GM18505 (cell line): ENCODE measurements at regions not wholly inside any gene's neighbourhood (a gene's known extent, or its start where the extent isn't known, plus 50 kb on each side); places are given as distances from the start of the nearest gene placed in this dataset.

ENCODE experiments used
- ATAC-seq: cut with Tn5 transposase; IDR thresholded peaks from one replicate; pipeline ENCODE4 v1.9.1; 2021; ENCODE audit not compliant: unreplicated experiment
- POLR2A ChIP-seq: IDR thresholded peaks from 4 replicates; pipeline ENCODE4 v1.6.1; 2011; ENCODE audit warnings: borderline replicate concordance; ENCODE audit not compliant: insufficient read depth, insufficient read length; ENCODE audit errors: extremely low read depth

- ATAC-seq: no peak
- no peak for TF ChIP-seq POLR2A
These were observed 711.1 kb downstream of the BRD1 start for GRCh38 chr22:49116486-49117120.

DNA sequence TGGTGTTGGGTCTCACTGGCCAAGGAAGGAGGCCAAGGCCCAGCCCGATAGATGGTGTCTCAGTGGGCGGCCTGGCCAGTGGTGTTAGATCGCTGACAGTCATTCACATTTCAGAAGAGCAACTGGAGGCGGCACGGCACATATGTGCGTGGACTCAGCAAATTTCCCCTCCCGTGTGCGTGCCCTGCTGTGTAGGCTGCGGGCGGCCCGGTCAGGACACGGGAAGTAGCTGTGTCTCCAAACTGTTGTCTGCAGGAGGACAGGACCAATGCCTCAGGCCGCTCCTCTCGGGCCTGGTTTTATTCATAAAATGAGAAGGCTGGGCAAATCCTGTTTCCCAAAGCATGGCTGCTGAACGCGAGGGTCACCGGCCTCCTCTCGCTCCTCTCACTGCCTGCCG lies 711.7 kb downstream of the BRD1 start:
- no peak for ATAC-seq

GRCh38 chr22:49115197-49115596 lies 712.5 kb downstream of the BRD1 start:
- ATAC-seq: no peak
- TF ChIP-seq POLR2A: no peak

More for the DNA sequence above, 711.7 kb downstream of the BRD1 start:
- TF ChIP-seq POLR2A: no peak

DNA sequence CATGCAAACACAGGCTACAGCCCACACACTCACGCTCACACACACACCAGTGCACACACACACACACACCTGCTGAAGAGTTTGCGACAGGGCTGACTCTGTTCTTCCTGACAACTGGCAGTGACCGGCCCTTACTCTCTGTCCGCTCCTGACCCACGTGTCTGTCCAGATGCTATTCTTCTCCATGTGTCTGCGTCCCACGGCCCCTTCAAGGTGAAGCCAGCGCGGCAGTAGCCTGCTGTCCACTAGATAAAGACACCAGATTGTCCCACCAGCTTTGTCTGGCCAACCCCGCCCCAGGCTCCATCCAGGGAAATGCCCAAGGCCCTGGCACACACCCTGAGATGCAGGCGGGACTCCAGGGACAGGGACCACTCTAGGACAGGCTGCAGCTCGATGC lies 713.9 kb downstream of the BRD1 start:
- no peak for ATAC-seq
- no peak for TF ChIP-seq POLR2A

DNA sequence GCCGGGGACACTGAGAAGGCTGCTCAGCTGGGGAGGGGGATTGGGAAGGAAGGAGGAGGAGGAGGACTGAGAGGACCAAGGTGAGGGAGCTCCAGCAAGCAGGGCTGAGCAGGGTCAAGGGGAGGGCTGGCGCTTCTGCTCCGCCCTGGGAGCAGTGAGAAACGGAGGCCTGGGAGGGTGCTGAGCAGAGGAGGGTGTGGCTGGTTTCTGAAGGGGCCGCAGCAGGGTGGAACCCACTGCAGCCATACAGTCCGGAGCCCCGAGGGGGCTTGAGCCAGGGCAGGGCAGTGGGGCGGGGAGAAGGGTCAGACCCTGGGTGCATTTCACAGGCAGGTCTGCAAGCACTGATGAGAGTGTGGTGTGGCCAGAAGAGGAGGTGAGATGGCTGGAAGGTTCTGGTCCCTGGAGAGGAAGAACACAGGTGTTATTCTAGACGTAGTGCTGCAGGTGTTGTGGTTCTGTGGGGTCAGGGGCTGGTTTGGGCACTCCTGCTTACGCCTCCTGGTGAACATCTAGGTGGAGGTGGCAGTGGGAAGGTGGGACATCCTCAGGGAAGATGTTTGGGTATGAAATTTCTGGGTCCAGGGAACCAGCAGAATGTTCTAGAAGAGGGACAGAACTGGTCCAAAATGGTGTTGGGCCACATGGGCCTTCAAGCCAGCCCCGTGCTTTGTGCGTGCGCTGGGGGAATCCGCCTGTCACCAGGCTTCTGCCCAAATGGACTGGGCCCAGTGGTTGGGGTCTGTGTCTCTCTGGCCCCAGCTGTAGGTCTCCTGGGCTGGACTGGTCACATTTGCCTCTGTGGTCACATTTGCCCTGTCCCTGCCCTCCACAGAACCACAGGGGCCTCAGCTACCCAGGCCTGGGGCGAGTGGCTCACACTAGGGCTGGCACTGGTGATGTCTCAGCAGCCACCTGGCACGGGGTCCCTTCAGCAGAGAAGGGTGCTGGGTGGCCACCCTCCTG lies 714.7 kb downstream of the BRD1 start:
- ATAC-seq: no peak

DNA sequence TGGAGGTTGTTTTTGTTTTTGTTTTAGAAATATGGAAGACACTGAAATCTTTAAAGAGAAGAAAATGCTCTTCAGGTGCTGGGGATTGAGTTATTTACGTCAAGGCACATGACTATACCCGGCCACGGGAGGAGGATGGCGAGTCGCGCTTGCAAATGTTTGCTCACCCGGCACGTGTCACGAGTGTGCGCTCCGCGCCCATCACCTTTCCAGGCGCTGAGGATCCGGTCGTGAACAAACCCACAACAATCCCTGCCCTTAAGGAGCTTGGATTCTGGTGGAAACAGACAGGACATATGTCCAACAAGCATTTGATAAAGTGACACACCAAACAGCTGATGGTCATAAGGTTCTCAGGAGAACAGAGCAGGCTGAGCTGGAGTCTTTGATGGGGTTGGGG lies 715.5 kb downstream of the BRD1 start:
- no peak for TF ChIP-seq POLR2A
- ATAC-seq: no peak

More for the DNA sequence above, 714.7 kb downstream of the BRD1 start:
- TF ChIP-seq POLR2A: no peak

GRCh38 chr22:49111085-49111484 lies 716.6 kb downstream of the BRD1 start:
- ATAC-seq: no peak
- no peak for TF ChIP-seq POLR2A

GRCh38 chr22:49108636-49109315 lies 718.9 kb downstream of the BRD1 start:
- TF ChIP-seq POLR2A: no peak
- ATAC-seq: no peak

GRCh38 chr22:49107961-49108530 lies 719.6 kb downstream of the BRD1 start:
- ATAC-seq: no peak
- no peak for TF ChIP-seq POLR2A

DNA sequence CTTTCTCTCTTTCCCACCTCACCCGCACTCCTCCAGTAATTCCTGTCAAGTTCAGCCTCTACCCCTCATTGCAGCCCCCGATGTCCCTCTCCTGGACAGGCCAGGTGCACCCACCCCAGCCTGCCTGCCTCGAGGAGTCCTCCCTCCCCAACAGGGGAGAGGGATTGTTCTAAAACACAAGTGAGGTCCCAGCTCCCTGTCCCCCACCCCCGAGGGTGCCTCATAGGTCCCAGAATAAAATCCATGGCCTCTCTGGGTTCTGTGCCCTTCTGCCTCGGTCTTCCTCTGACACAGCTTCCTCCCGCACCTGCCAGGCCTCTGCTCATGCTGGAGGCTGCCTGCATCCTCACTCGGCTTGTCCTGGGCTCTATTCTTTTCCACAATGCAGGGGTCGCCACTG lies 720.1 kb downstream of the BRD1 start:
- no peak for ATAC-seq
- no peak for TF ChIP-seq POLR2A

GRCh38 chr22:49106842-49107152 lies 720.9 kb downstream of the BRD1 start:
- no peak for ATAC-seq
- TF ChIP-seq POLR2A: no peak

GRCh38 chr22:49106096-49106841 lies 721.4 kb downstream of the BRD1 start:
- no peak for ATAC-seq
- no peak for TF ChIP-seq POLR2A

GRCh38 chr22:49104434-49104833 lies 723.2 kb downstream of the BRD1 start:
- no peak for TF ChIP-seq POLR2A
- no peak for ATAC-seq
